Lower leg skin (tissue), 3 donors: ENCODE measurements at regions not wholly inside any gene's neighbourhood (a gene's known extent, or its start where the extent isn't known, plus 50 kb on each side); places are given as distances from the start of the nearest gene placed in this dataset.

Experiments
- POLR2A ChIP-seq, 2 donors: fragments of 450-650 bp; IDR thresholded peaks; one replicate each; pipeline ENCODE4 v1.6.1; 2016 to 2017; ENCODE audit warnings: antibody characterized with exemption in 2 of 2, mild to moderate bottlenecking in 1 of 2, moderate library complexity in 1 of 2
- TF ChIP-seq, protein P1 (sequence below), 3 donors: fragments of 450-650 bp; IDR thresholded peaks; one replicate each; pipeline ENCODE4 v1.5.1; 2016; ENCODE audit warnings: antibody characterized with exemption in 3 of 3, mild to moderate bottlenecking in 3 of 3, moderate library complexity in 2 of 3

DNA sequence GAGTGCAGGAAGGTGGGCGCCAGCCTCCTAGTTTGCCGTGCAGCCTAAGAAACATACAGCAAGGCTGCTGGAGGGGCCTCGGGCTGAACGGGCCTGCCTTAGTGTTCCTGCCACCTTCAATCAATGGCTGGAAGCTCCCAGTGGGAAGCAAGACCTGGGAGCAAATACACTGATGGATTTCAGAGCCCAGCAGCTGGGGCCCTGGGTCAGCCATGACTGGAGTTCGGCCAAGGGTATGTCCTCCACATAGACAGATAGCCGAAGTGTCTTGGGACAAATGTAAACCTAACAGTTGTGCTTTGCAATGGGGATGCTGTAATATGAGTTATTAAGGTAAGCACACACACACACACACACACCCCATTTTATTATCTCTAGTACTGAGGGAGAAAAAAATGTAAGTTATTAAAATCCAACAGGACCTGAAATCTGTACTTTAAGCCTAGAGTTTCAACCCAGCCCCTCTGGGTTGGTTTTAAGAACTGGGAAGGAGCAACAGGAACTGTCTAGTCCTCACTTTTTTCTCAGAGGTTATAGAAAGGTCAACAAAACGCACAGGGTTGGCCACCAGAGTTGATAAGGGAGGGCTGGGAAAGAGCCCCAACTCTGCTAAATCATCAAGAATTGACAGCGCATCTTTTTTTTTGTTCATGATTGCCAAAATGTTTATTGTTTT is 50.0 kb upstream of the CELF2 start:
- TF ChIP-seq, protein P1, sequence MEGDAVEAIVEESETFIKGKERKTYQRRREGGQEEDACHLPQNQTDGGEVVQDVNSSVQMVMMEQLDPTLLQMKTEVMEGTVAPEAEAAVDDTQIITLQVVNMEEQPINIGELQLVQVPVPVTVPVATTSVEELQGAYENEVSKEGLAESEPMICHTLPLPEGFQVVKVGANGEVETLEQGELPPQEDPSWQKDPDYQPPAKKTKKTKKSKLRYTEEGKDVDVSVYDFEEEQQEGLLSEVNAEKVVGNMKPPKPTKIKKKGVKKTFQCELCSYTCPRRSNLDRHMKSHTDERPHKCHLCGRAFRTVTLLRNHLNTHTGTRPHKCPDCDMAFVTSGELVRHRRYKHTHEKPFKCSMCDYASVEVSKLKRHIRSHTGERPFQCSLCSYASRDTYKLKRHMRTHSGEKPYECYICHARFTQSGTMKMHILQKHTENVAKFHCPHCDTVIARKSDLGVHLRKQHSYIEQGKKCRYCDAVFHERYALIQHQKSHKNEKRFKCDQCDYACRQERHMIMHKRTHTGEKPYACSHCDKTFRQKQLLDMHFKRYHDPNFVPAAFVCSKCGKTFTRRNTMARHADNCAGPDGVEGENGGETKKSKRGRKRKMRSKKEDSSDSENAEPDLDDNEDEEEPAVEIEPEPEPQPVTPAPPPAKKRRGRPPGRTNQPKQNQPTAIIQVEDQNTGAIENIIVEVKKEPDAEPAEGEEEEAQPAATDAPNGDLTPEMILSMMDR (IDR thresholded peaks at IDR 0.05), result no peak
- TF ChIP-seq POLR2A (IDR thresholded peaks at IDR 0.05), result no peak
